GM19238 (cell line): ENCODE measurements at regions not wholly inside any gene's neighbourhood (a gene's known extent, or its start where the extent isn't known, plus 50 kb on each side); places are given as distances from the start of the nearest gene placed in this dataset.
"Not testable (repeated sequence)": the region's sequence is repeated elsewhere in the genome, so short reads cannot be mapped to it uniquely, and the experiment has no call there.

ENCODE experiments used
- DNase-seq: peaks from one replicate; pipeline ENCODE4 v3.0.0; 2011; ENCODE audit warnings: low spot score; ENCODE audit not compliant: insufficient read length

GRCh38 chr12:75706786-75707605 lies 195.6 kb upstream of the KRR1 start:
- DNase-seq = no peak

DNA sequence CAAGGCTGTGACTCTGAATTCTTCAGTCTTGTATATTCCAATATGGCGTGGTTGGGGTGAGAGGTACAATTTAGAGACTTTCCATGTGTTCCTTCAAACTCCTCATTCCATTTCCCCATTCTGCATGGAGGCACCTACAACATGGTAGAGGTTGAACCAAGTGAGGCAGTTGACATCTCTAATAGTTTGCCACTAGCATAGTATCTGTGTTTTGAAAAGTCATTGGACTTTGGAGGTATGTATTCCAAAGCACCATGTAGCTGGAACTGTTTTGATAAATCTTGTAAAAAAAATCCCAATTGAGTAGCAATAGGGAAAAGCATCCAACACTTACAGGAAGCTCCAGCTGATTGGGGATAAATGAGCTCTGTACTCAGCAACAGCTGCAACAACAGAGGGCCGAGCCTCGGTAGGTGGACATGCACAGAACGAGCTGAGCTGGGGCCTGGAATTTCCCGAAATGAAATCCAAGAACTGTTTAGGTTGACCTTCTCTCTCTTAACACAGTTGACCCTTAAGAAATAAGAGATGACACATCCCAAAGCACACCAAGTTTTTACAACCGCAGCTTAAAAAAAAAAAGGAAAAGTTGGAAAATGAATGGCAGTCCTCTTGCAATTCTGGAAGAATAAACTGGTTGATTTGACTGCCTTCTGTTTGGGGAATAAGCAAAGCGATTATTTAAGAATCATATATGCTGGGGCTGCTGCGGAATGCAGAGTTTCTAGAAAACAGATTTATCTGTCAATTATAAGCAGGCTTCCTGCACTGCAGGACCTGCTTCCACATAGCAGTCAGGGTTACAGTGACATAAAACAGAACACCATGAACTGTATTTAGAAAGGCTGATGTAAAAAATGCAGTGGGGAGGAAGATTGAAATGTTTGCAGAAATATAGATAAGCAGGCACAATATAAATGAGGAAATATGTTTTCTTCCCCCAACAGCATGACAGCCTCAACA lies 194.6 kb upstream of the KRR1 start:
- no peak for DNase-seq

- no peak for DNase-seq
These were observed 193.3 kb upstream of the KRR1 start for GRCh38 chr12:75704664-75705063.

DNA sequence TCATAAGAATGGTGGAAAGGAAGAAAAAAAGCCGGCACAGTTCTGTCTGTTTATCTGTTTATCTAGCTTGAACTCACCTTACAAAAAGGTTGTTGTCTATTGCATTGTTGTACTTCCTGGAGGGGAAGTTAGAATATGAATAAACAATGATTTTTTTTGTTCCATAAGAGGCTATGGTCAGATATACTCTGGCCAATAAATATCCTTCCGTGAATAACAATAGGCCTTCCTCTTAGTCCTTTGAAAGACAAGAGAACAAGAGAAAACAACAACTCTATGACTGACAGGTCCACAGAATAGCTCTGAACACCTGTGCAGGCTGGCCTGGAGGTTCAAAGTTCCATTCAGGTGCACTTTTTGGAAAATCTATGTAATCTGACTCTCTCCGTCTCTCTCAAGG lies 192.8 kb upstream of the KRR1 start:
- DNase-seq = no peak

DNA sequence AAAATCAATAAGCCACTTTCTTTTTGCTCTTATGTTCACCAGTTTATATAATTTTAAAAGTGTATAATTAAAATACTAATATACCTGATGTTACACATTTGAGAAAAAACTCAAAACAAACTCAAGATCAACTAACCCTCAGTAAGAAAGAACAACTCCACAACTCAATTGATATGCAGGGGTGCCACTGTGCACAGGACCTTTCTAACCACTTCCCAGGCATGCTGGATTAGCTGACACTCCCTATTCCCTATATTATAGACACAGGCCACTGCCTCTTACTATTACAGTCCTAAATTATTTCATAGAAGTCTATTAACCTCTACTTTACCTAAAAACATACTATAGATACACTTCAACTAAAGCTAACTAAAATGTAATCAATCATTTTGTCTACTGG lies 191.7 kb upstream of the KRR1 start:
- no peak for DNase-seq

GRCh38 chr12:75702477-75703093 lies 191.2 kb upstream of the KRR1 start:
- no peak for DNase-seq

- DNase-seq = no peak
These were observed 190.4 kb upstream of the KRR1 start for GRCh38 chr12:75701859-75702258.

- DNase-seq = no peak
These were observed 188.5 kb upstream of the KRR1 start for GRCh38 chr12:75699728-75700496.

- DNase-seq = no peak
These were observed 187.8 kb upstream of the KRR1 start for GRCh38 chr12:75699251-75699650.

DNA sequence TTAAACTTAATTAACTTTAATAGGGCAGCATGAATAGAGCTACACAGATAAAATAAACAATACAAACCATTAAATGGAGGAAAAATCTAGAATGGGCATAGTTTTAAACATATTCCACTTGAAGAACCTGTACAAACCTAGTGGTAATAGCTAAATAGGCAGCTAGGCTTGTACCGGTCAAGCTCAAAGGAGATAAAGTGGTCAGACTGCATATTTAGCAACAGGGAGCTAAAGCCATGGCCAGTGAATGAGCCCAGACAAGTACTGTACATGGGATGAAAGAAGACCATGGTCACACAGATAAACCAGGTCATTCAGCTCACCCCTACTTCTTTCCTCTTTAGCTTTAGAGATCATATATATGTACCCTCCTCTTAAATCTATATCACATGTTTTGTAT lies 186.6 kb upstream of the KRR1 start:
- no peak for DNase-seq

GRCh38 chr12:75695926-75696325 lies 184.5 kb upstream of the KRR1 start:
- DNase-seq = no peak

DNA sequence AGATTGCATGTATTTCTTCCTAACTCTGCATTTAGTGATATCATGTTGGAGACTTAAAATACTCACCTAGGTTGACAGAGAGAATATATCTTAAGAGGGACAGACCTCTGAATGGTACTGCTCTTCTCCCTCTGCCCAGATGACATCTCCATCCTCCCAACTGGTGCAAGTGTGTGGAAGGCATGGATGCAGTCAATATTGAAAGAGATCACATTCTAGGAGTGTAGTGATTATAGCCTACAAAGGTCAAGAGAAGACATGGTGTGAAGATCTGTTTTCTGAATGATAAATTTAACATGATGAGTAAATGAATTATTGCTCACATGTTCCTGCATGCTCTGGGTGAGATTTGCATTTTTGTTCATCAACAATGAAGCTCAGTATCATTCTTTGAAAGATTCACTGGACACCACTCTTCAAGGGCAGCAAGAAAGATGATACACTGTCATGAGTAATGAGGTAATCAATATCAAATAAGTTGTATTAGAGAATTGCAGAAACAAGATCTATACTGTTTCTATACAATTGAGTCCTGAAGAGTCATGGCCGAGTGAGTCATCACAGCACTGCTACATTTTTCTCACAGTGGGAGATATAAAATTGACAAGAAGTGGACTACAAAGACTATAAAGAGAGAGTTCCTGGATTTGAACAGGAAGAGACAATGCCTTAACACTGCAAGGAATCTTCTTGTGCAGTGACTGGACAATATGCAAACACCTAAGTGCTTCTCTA lies 183.3 kb upstream of the KRR1 start:
- DNase-seq = no peak

- no peak for DNase-seq
These were observed 181.5 kb upstream of the KRR1 start for GRCh38 chr12:75692876-75693275.

- no peak for DNase-seq
These were observed 179.0 kb upstream of the KRR1 start for GRCh38 chr12:75690296-75690955.

GRCh38 chr12:75686233-75686632 lies 174.8 kb upstream of the KRR1 start:
- not testable (repeated sequence) for DNase-seq

GRCh38 chr12:75685617-75686225 lies 174.3 kb upstream of the KRR1 start:
- no peak for DNase-seq

GRCh38 chr12:75684678-75685616 lies 173.5 kb upstream of the KRR1 start:
- no peak for DNase-seq

DNA sequence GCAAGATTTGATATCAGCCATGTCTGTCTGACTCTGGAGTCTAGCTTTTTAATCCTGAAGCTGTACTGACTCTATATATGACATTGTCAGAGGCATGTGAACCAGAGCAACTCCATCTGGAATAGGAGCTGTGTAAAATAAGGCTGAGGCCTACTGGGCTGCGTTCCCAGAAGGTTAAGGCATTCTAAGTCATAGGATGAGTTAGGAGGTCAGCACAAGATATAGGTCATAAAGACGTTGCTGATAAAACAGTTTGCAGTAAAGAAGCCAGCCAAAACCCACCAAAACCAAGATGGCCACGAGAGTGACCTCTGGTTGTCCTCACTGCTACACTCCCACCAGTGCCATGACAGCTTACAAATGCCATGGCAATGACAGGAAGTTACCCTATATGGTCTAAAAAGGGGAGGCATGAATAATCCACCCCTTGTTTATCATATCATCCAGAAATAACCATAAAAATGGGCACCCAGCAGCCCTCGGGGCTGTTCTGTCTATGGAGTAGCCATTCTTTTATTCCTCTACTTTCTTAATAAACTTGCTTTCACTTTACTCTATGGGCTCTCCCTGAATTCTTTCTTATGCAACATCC lies 172.7 kb upstream of the KRR1 start:
- not testable (repeated sequence) for DNase-seq
